ENCODE measurements at regions not wholly inside any gene's neighbourhood (a gene's known extent, or its start where the extent isn't known, plus 50 kb on each side); places are given as distances from the start of the nearest gene placed in this dataset.

DNA sequence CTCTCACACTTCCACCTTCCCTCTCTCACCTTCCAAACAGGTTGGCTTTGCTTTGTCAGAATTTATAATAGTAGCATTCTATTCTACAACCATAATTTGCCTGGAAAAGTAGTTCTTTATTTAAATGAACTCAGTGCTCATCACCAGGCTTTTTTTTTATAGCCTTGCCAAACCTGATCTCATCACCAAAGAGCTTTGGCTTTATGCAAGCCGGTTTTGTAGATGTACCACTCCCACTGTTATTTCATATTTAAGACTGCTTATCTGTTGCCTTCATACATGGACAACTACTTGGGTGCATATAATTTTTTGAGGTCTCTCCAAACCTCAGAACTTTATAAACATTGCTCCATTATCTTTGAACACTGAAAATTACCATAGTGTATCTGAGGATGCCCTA lies 246.1 kb upstream of the PPP2R3A start:
- no peaks in the 10 kb centered on the region for H3K9me3 ChIP-seq
- TF ChIP-seq, protein P1, sequence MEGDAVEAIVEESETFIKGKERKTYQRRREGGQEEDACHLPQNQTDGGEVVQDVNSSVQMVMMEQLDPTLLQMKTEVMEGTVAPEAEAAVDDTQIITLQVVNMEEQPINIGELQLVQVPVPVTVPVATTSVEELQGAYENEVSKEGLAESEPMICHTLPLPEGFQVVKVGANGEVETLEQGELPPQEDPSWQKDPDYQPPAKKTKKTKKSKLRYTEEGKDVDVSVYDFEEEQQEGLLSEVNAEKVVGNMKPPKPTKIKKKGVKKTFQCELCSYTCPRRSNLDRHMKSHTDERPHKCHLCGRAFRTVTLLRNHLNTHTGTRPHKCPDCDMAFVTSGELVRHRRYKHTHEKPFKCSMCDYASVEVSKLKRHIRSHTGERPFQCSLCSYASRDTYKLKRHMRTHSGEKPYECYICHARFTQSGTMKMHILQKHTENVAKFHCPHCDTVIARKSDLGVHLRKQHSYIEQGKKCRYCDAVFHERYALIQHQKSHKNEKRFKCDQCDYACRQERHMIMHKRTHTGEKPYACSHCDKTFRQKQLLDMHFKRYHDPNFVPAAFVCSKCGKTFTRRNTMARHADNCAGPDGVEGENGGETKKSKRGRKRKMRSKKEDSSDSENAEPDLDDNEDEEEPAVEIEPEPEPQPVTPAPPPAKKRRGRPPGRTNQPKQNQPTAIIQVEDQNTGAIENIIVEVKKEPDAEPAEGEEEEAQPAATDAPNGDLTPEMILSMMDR (IDR thresholded peaks at IDR 0.05; ENCODE audit: low read depth, low read length): no peak
- H3K27me3 ChIP-seq: no peaks in the 10 kb centered on the region
- no peak for DNase-seq
- H3K4me1 ChIP-seq: no peaks in the 10 kb centered on the region
- H3K36me3 ChIP-seq: no peaks in the 10 kb centered on the region
- no peak overlapping the region for H3K4me3 ChIP-seq (ENCODE audit: low read depth, low read length)

DNA sequence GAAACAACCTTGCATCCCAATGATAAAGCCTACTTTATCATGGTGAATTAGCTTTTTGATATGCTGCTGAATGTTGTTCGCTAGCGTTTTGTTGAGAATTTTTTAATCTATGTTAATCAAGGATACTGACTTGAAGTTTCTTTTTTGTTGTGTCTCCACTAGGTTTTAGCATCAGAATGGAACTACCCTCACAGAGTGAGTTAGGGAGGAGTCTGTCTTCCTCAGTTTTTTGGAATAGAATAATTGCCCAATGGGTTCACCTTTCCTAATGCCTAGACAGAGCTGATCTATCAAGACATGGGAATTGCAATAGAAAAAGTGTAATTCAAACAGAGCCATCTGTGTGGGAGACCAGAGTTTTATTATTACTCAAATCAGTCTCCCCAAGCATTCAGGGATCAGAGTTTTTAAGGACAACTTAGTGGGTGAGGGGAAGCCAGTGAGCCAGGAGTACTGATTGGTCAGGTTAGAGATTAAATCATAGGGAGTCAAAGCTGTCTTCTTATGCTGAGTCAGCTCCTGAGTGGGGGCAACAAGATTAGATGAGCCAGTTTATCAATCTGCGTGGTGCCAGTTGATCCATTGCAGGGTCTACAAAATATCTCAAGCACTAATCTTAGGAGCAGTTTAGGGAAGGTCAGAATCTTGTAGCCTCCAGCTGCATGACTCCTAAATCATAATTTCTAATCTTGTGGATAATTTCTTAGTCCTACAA lies 237.4 kb upstream of the PPP2R3A start:
- Histone ChIP-seq H3K4me3 (ENCODE audit: low read depth, low read length) (no peak overlapping the region), H3K4me1 (no peaks in the 10 kb centered on the region), H3K36me3 (no peaks in the 10 kb centered on the region), H3K27me3 (no peaks in the 10 kb centered on the region), H3K9me3 (no peaks in the 10 kb centered on the region)
- TF ChIP-seq, protein P1 (IDR thresholded peaks at IDR 0.05; ENCODE audit: low read depth, low read length): no peak
- DNase-seq: no peak

GRCh38 chr3:135731546-135731945 lies 234.0 kb upstream of the PPP2R3A start:
- TF ChIP-seq, protein P1 (IDR thresholded peaks at IDR 0.05; ENCODE audit: low read depth, low read length): no peak
- no peak for DNase-seq

GRCh38 chr3:135736740-135737139 lies 228.8 kb upstream of the PPP2R3A start:
- no peaks in the 10 kb centered on the region for H3K9me3 ChIP-seq
- TF ChIP-seq, protein P1 (IDR thresholded peaks at IDR 0.05; ENCODE audit: low read depth, low read length): peak; percentile 53
- peak; percentile 47 for DNase-seq
- no peaks in the 10 kb centered on the region for H3K27me3 ChIP-seq
- H3K4me1 ChIP-seq: no peaks in the 10 kb centered on the region
- H3K36me3 ChIP-seq: no peaks in the 10 kb centered on the region
- H3K4me3 ChIP-seq (ENCODE audit: low read depth, low read length): no peak overlapping the region

More at GRCh38 chr3:135731546-135731945, 234.0 kb upstream of the PPP2R3A start:
- H3K4me3 ChIP-seq (ENCODE audit: low read depth, low read length): no peak overlapping the region
- no peaks in the 10 kb centered on the region for H3K9me3 ChIP-seq
- H3K27me3 ChIP-seq: no peaks in the 10 kb centered on the region
- no peaks in the 10 kb centered on the region for H3K4me1 ChIP-seq
- H3K36me3 ChIP-seq: no peaks in the 10 kb centered on the region

- no peaks in the 10 kb centered on the region for H3K27me3 ChIP-seq
- no peak overlapping the region for H3K4me3 ChIP-seq (ENCODE audit: low read depth, low read length)
- TF ChIP-seq, protein P1 (IDR thresholded peaks at IDR 0.05; ENCODE audit: low read depth, low read length): no peak
- no peaks in the 10 kb centered on the region for H3K36me3 ChIP-seq
- DNase-seq: no peak
- H3K9me3 ChIP-seq: no peaks in the 10 kb centered on the region
- H3K4me1 ChIP-seq: no peaks in the 10 kb centered on the region
Observed at GRCh38 chr3:135739779-135740178, 225.7 kb upstream of the PPP2R3A start.

DNA sequence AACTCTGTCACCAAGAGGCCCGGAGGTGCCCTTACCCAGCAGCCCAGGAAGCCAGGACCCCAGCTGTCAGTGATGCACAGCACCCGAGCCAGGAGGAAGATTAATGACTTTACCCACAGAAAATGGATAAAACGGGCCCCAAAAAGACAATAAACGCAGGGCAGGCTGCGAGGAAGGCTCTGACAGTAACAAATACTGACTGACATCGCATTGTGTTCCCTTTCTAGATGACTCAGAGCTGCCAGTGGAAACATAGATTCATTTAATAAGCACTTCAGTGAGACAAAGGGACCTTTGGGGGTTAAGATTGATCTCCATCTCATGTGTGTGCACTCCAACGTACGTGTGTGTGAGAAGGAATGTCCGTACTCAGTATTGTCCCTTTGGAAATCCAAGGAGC lies 225.3 kb upstream of the PPP2R3A start:
- Histone ChIP-seq H3K9me3 (no peaks in the 10 kb centered on the region), H3K27me3 (no peaks in the 10 kb centered on the region), H3K4me3 (ENCODE audit: low read depth, low read length) (no peak overlapping the region), H3K4me1 (no peaks in the 10 kb centered on the region), H3K36me3 (no peaks in the 10 kb centered on the region)
- DNase-seq: no peak
- TF ChIP-seq, protein P1 (IDR thresholded peaks at IDR 0.05; ENCODE audit: low read depth, low read length): no peak
